Fibroblast of the conjunctiva (primary cell): ENCODE measurements at regions not wholly inside any gene's neighbourhood (a gene's known extent, or its start where the extent isn't known, plus 50 kb on each side); places are given as distances from the start of the nearest gene placed in this dataset.

ENCODE experiments used
- DNase-seq: peaks from one replicate; pipeline ENCODE4 v3.0.0-alpha.2; 2010; ENCODE audit warnings: low read depth

DNA sequence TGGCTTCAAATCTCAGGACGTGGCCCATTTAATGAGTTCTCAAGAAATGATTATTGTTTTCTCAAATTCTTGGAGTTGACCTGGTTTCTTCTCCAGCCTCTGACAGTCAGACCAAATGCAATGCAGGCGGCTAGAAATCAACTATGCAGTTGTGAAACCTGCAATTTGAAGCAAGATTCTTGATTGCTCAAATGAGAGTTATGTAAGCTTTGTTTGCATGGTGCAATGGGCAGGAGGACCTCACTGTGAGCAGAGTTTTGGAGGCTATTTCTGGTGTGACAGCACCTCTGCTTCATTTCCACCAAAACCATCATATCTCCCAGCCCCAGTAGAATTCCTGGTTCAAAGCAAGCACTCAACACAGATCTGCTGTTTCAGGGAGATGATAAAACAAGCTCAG is 500.0 kb upstream of the KLF4 start:
- DNase-seq = no peak

- no peak for DNase-seq
Observed at GRCh38 chr9:107989099-107989498, 499.5 kb upstream of the KLF4 start.

DNA sequence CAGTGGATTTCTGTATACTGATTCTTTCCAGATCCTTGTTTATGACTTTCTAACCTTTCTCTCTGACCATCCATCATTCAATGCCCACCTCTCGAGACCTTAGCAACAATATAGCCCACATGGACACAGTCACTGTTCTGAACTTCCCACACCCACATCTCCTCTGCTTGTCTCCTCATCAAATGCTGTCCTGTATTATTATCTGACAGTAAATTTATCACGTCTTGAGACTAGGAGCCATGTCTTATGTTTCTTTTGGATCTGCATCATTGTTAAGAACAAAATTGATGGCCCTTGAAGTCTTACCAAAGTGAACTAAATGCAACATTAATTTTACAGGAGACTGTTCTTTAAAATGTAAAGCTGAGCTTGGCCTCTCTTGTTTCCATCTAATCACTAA is 495.4 kb upstream of the KLF4 start:
- DNase-seq = no peak

- DNase-seq = no peak
Observed at GRCh38 chr9:107983762-107984161, 494.2 kb upstream of the KLF4 start.

- DNase-seq = peak; percentile 57
Observed at GRCh38 chr9:107983181-107983603, 493.6 kb upstream of the KLF4 start.

- no peak for DNase-seq
Observed at GRCh38 chr9:107982745-107983144, 493.2 kb upstream of the KLF4 start.

- DNase-seq = no peak
Observed at GRCh38 chr9:107982001-107982400, 492.4 kb upstream of the KLF4 start.

DNA sequence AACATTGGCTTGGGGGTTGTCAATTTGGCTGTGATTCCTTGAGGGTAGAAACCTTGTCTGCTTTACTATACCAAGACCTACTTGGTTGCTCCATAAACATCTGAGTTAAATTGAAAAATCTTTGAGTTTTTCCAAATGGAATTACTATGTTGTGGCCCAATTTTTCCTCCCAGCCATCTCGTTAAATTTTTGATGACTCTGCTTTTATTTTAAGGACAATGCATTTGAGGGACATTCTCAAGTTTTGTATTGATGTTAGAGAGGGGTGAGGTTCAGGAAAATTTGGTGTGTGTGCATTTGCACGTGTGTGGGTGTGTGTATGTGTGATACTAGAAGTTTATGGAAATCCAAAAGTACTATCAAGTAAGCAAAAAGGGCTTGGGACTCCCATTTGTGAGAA is 491.4 kb upstream of the KLF4 start:
- DNase-seq = no peak

DNA sequence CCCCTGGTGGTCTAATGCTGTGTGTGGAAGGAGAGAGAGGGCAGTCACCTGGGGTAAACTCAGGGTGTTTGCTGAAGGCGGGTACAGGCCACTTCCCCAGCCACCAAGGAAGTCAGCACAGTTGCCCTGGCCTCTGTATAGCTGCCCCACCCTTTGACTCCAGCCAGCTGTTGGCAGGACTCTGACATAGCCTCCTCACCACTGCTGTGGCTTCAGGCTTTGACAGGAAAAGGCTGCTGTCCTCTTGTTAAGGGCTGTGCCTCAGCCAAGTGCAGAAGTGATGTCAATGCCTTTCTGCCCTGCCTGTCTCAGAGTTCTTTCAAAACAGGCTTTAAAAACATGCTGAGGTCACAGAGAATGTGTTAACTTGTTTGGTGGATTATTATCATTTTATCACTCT is 487.2 kb upstream of the KLF4 start:
- DNase-seq = no peak

GRCh38 chr9:107975426-107976010 is 485.9 kb upstream of the KLF4 start:
- no peak for DNase-seq

DNA sequence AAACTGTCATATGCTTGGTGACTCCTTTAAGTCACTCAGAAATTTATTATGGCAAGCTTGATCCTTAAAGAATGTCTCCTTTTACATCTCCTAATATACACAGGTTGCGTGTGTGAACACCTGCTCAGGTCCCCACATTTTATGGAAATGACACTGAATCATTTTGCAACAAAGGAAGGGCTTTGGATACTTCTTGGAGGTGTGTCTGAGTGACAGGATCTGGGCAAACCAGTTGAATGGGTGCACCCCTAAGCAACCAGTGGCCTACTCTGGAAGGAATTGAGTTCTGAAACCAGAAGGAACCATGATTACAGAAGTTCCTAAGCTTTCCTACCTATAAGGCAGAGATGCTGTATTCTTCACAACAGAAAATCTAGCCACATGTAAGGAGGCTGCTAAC is 483.9 kb upstream of the KLF4 start:
- no peak for DNase-seq

DNA sequence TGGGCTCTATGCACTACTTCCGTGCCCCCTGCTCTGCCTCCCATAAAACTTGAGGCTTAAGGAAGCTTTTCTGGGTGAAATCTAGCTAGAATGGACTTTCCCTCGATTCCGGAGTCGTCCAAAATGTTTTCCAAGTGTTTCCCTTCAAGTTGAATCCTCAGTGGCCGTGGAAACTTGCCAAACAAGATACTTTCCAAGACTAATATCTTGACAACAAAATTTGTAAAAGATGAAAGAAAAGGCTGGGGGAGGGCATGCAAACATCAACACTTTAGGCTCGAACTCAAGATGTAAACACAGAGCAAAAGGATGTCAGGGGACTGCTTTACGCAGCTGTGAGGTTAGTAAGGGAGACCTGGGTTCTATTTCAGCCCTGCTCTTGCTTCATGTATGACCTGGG is 482.8 kb upstream of the KLF4 start:
- no peak for DNase-seq

GRCh38 chr9:107971241-107971640 is 481.7 kb upstream of the KLF4 start:
- no peak for DNase-seq

- DNase-seq = no peak
Observed at GRCh38 chr9:107970726-107971125, 481.2 kb upstream of the KLF4 start.

DNA sequence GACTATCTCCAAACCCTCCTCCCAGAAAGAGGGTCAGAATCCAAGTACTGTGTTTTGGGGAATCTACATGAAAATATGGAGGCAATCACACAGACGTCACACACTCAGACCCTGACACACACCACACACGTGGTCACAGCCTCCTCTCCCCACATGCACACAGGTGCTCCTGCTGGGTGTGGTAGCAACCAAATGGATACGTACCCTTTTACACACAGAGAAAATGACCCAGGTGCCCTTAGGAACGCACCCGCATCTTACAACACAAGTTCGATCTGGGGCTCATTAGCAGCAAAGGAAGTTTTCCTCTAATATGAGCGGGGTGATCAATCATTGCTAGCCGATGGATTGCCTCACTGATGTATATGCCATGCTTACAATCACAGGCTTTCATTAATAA is 480.2 kb upstream of the KLF4 start:
- no peak for DNase-seq

- no peak for DNase-seq
Observed at GRCh38 chr9:107969141-107969540, 479.6 kb upstream of the KLF4 start.

- DNase-seq = no peak
Observed at GRCh38 chr9:107963246-107963645, 473.7 kb upstream of the KLF4 start.

DNA sequence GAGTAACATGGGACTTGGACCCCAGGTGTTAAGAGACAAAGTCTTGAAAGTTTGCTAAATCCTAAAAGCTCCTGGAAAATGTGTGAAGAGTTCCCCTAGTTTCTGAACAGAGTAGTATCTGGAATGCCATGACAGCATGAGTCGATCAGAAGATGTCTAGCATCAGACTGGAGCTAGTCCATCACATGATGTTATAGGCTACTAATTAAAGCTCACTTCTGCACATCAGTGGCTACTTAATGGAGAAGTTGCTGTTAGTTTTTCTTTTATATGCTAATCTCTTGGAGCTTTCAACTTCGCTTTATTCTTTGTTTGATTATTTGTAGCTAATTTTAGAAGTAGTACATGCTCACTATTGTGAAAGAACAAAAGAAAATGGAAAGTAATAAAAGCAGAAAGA is 471.3 kb upstream of the KLF4 start:
- no peak for DNase-seq

GRCh38 chr9:107954312-107954711 is 464.7 kb upstream of the KLF4 start:
- no peak for DNase-seq

- DNase-seq = no peak
Observed at GRCh38 chr9:107953556-107954125, 464.1 kb upstream of the KLF4 start.

- no peak for DNase-seq
Observed at GRCh38 chr9:107952773-107953172, 463.2 kb upstream of the KLF4 start.

DNA sequence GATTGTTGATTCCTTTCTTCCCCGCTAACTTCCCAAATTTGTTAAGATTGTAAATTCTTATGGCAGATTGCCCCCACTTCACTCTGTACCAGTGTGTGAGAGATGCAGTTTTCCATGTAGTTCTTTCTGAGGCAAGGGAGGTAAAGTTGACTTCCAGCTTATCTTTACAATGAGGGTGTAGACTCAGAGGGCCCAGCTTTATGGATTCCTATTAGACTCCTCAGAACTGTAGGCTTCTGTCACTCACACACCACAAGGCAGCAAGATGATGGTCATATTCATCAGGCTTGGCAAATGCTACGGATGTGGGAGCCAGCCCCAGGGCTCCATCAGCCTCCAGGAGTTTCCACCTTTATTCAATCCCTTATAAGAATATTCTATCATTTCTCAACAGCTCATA is 461.9 kb upstream of the KLF4 start:
- no peak for DNase-seq

DNA sequence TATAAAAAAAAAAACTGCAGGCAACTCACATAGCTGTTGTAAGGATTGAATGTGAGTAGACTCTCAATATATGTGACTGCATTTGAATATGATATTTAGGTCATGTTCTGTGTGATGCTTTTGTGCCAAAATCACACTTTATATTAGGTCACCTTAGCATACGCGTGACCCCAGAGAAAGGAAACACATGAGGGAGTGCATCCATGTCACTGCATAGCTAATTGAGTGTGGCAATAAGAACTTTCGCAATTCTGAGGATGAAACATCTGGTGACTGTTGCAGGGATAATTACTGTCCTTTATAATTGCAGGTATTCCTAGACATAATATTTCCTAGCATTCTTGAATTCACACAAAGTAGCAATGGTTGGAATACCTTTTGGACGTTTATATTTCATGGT is 459.5 kb upstream of the KLF4 start:
- no peak for DNase-seq

GRCh38 chr9:107948601-107949000 is 459.0 kb upstream of the KLF4 start:
- DNase-seq = no peak

GRCh38 chr9:107948086-107948485 is 458.5 kb upstream of the KLF4 start:
- no peak for DNase-seq
